SK-N-SH (cell line): ENCODE measurements at regions not wholly inside any gene's neighbourhood (a gene's known extent, or its start where the extent isn't known, plus 50 kb on each side); places are given as distances from the start of the nearest gene placed in this dataset.

Experiments
- EP300 ChIP-seq, 2 experiments: IDR thresholded peaks; 2 replicates each; pipeline versions ENCODE4 v1.4.0 to v1.6.1; 2012; ENCODE audit warnings: borderline replicate concordance in 1 of 2, low read depth in 1 of 2, low read length in 1 of 2
- GATA2 ChIP-seq: sonication (generic); formaldehyde crosslinking; IDR thresholded peaks from 2 replicates; pipeline ENCODE4 v1.5.0; 2020; ENCODE audit warnings: mild to moderate bottlenecking, missing genetic modification reagents
- RAD21 ChIP-seq: IDR thresholded peaks from 2 replicates; pipeline ENCODE4 v1.6.1; 2012; ENCODE audit warnings: mild to moderate bottlenecking, low read length
- RCOR1 ChIP-seq: fragments of 150-350 bp; IDR thresholded peaks from 2 replicates; pipeline ENCODE4 v1.6.1; 2017; ENCODE audit warnings: antibody characterized with exemption, low read length
- TCF12 ChIP-seq: IDR thresholded peaks from 2 replicates; pipeline ENCODE4 v1.4.0; 2012
- TF ChIP-seq, protein P1 (sequence below): fragments of 200-600 bp; sonication (generic); IDR thresholded peaks from 2 replicates; pipeline ENCODE4 v1.6.1; 2017; ENCODE audit warnings: antibody characterized with exemption, mild to moderate bottlenecking, moderate library complexity

DNA sequence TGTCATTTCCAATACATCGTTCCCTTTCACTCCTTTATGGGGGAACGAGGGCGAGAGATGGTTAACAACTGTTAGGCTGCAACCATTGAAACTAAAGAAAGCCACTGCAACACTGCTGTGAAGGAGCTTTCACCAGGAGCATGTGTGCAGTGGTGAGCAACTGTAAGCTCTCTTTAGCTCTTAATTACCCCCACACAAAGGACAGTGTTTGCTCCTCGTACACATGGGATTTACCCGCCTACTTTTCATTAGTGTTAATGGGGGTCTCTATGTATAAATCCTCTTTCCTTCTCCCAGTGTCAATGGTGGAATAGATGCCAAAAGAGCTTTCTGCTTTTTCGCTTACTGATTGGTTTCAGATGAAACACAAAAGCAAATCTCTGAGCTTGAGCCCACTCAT is 343.1 kb downstream of the FLRT2 start:
- TF ChIP-seq, protein P1, sequence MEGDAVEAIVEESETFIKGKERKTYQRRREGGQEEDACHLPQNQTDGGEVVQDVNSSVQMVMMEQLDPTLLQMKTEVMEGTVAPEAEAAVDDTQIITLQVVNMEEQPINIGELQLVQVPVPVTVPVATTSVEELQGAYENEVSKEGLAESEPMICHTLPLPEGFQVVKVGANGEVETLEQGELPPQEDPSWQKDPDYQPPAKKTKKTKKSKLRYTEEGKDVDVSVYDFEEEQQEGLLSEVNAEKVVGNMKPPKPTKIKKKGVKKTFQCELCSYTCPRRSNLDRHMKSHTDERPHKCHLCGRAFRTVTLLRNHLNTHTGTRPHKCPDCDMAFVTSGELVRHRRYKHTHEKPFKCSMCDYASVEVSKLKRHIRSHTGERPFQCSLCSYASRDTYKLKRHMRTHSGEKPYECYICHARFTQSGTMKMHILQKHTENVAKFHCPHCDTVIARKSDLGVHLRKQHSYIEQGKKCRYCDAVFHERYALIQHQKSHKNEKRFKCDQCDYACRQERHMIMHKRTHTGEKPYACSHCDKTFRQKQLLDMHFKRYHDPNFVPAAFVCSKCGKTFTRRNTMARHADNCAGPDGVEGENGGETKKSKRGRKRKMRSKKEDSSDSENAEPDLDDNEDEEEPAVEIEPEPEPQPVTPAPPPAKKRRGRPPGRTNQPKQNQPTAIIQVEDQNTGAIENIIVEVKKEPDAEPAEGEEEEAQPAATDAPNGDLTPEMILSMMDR = no peak
- TF ChIP-seq TCF12 = no peak
- no peak for TF ChIP-seq RCOR1
- no peak for TF ChIP-seq RAD21
- no peak for TF ChIP-seq EP300 (IDR thresholded peaks at IDR 0.05; ENCODE audit: borderline replicate concordance in 1 of 2, low read depth in 1 of 2, low read length in 1 of 2)
- no peak for TF ChIP-seq GATA2 (CRISPR knock-in tag)
